ENCODE measurements at regions not wholly inside any gene's neighbourhood (a gene's known extent, or its start where the extent isn't known, plus 50 kb on each side); places are given as distances from the start of the nearest gene placed in this dataset.
A peak's percentile ranks its signal among the peaks of the same experiment; 100 is the strongest.
"Not testable (repeated sequence)": the region's sequence is repeated elsewhere in the genome, so short reads cannot be mapped to it uniquely, and the experiment has no call there.

GRCh38 chr2:106323337-106324013, 129.4 kb upstream of the UXS1 start:
- H3K4me2 ChIP-seq (ENCODE audit: low read length), result peak overlapping the region; percentile 52
- H2AFZ ChIP-seq (ENCODE audit: low read depth, low read length), result no peak overlapping the region
- no peaks in the 10 kb centered on the region for H3K9me2 ChIP-seq (ENCODE audit: insufficient read depth, low read length)
- no peaks in the 10 kb centered on the region for H3F3A ChIP-seq (ENCODE audit: insufficient read depth, low read length, poor library complexity, severe bottlenecking)
- peak overlapping the region; percentile 34 for H3K9ac ChIP-seq (ENCODE audit: low read length)
- no peaks in the 10 kb centered on the region for H3K79me2 ChIP-seq (replicated peaks; ENCODE audit: insufficient read depth, low read length)
- H3K27me3 ChIP-seq (ENCODE audit: insufficient read depth, low read depth, low read length), result no peaks in the 10 kb centered on the region
- no peaks in the 10 kb centered on the region for H3K36me3 ChIP-seq (ENCODE audit: insufficient read depth, low read length)
- no peak for TF ChIP-seq SMC3 (conservative IDR thresholded peaks at IDR 0.05; ENCODE audit: poor library complexity)
- peak; percentile 89 for TF ChIP-seq EP300 (conservative IDR thresholded peaks at IDR 0.05; ENCODE audit: poor library complexity, severe bottlenecking)
- TF ChIP-seq POLR2AphosphoS5 (IDR thresholded peaks at IDR 0.05), result peak; percentile 79
- no peak for TF ChIP-seq EZH2 (IDR thresholded peaks at IDR 0.05; ENCODE audit: borderline replicate concordance, insufficient read depth, low read length, poor library complexity, severe bottlenecking)
- peak; percentile 29 for TF ChIP-seq RAD21 (conservative IDR thresholded peaks at IDR 0.05)
- no peak for TF ChIP-seq MXI1 (conservative IDR thresholded peaks at IDR 0.05; ENCODE audit: poor library complexity, severe bottlenecking)
- no peak for TF ChIP-seq CTCF (IDR thresholded peaks at IDR 0.05; ENCODE audit: poor library complexity, severe bottlenecking)
- TF ChIP-seq REST (IDR thresholded peaks at IDR 0.05; ENCODE audit: borderline replicate concordance), result peak; percentile 69
- TF ChIP-seq TAF1 (IDR thresholded peaks at IDR 0.05; ENCODE audit: low read depth), result no peak
- no peaks in the 10 kb centered on the region for H3K9me3 ChIP-seq (ENCODE audit: low read length)
- H4K20me1 ChIP-seq (ENCODE audit: insufficient read depth), result no peaks in the 10 kb centered on the region
- peak overlapping the region; percentile 52 for H3K27ac ChIP-seq (ENCODE audit: low read length)
- H3K4me3 ChIP-seq (ENCODE audit: low read length), result peak overlapping the region; percentile 48

GRCh38 chr2:106322281-106322680, 128.2 kb upstream of the UXS1 start:
- no peak overlapping the region for H3K27ac ChIP-seq (ENCODE audit: low read length)
- H3K9me2 ChIP-seq (ENCODE audit: insufficient read depth, low read length), result no peaks in the 10 kb centered on the region
- H3K36me3 ChIP-seq (ENCODE audit: insufficient read depth, low read length), result no peaks in the 10 kb centered on the region
- H3K4me2 ChIP-seq (ENCODE audit: low read length), result no peak overlapping the region
- H3K9ac ChIP-seq (ENCODE audit: low read length), result no peak overlapping the region
- H3K9me3 ChIP-seq (ENCODE audit: low read length), result no peaks in the 10 kb centered on the region
- H3K4me3 ChIP-seq (ENCODE audit: low read length), result no peak overlapping the region
- no peaks in the 10 kb centered on the region for H3F3A ChIP-seq (ENCODE audit: insufficient read depth, low read length, poor library complexity, severe bottlenecking)
- no peaks in the 10 kb centered on the region for H4K20me1 ChIP-seq (ENCODE audit: insufficient read depth)
- H2AFZ ChIP-seq (ENCODE audit: low read depth, low read length), result no peak overlapping the region
- TF ChIP-seq SMC3 (conservative IDR thresholded peaks at IDR 0.05; ENCODE audit: poor library complexity), result no peak
- TF ChIP-seq EP300 (conservative IDR thresholded peaks at IDR 0.05; ENCODE audit: poor library complexity, severe bottlenecking), result no peak
- no peak for TF ChIP-seq CTCF (IDR thresholded peaks at IDR 0.05; ENCODE audit: poor library complexity, severe bottlenecking)
- TF ChIP-seq POLR2AphosphoS5 (IDR thresholded peaks at IDR 0.05), result no peak
- no peak for TF ChIP-seq EZH2 (IDR thresholded peaks at IDR 0.05; ENCODE audit: borderline replicate concordance, insufficient read depth, low read length, poor library complexity, severe bottlenecking)
- TF ChIP-seq REST (IDR thresholded peaks at IDR 0.05; ENCODE audit: borderline replicate concordance), result no peak
- no peak for TF ChIP-seq TAF1 (IDR thresholded peaks at IDR 0.05; ENCODE audit: low read depth)
- no peak for TF ChIP-seq MXI1 (conservative IDR thresholded peaks at IDR 0.05; ENCODE audit: poor library complexity, severe bottlenecking)
- no peak for TF ChIP-seq RAD21 (conservative IDR thresholded peaks at IDR 0.05)
- H3K27me3 ChIP-seq (ENCODE audit: insufficient read depth, low read depth, low read length), result no peaks in the 10 kb centered on the region
- H3K79me2 ChIP-seq (replicated peaks; ENCODE audit: insufficient read depth, low read length), result no peaks in the 10 kb centered on the region

- H2AFZ ChIP-seq (ENCODE audit: low read depth, low read length); H3K9me2 ChIP-seq (ENCODE audit: insufficient read depth, low read length); H3K79me2 ChIP-seq (replicated peaks; ENCODE audit: insufficient read depth, low read length); H3K4me3 ChIP-seq (ENCODE audit: low read length); H3K27me3 ChIP-seq (ENCODE audit: insufficient read depth, low read depth, low read length); H3F3A ChIP-seq (ENCODE audit: insufficient read depth, low read length, poor library complexity, severe bottlenecking); H3K27ac ChIP-seq (ENCODE audit: low read length); H4K20me1 ChIP-seq (ENCODE audit: insufficient read depth); H3K9ac ChIP-seq (ENCODE audit: low read length); H3K4me2 ChIP-seq (ENCODE audit: low read length); H3K36me3 ChIP-seq (ENCODE audit: insufficient read depth, low read length); H3K9me3 ChIP-seq (ENCODE audit: low read length): not testable (repeated sequence)
These were observed 126.3 kb upstream of the UXS1 start for GRCh38 chr2:106320439-106320838.

All from neural cell (in vitro differentiated cells).